Common myeloid progenitor, CD34-positive (primary cell): ENCODE measurements at regions not wholly inside any gene's neighbourhood (a gene's known extent, or its start where the extent isn't known, plus 50 kb on each side); places are given as distances from the start of the nearest gene placed in this dataset.

Experiments
- CTCF ChIA-PET: fragments of 350-600 bp; sonication (Branson Sonifier 250); formaldehyde crosslinking; loops from one replicate; lab custom pipeline; 2021; ENCODE audit warnings: antibody characterized with exemption; lab: Charles Lee
- POLR2A ChIA-PET: fragments of 350-600 bp; sonication (Branson Sonifier 250); formaldehyde crosslinking; loops from one replicate; lab custom pipeline; 2021; ENCODE audit warnings: antibody characterized with exemption; lab: Charles Lee
- DNase-seq, 3 donors: peaks; one replicate each; pipeline versions ENCODE4 v3.0.0 to v3.0.0-alpha.2; 2013
- H3K27ac ChIP-seq, 2 experiments: 1 replicate in 1 of 2; 2 replicates in 1 of 2; pipeline ENCODE4 v1.7.0; 2013; ENCODE audit warnings: inconsistent platforms in 2 of 2, low read length in 2 of 2, mild to moderate bottlenecking in 2 of 2, low read depth in 1 of 2, moderate library complexity in 1 of 2; ENCODE audit not compliant: severe bottlenecking in 2 of 2, insufficient read depth in 1 of 2, poor library complexity in 1 of 2
- H3K27me3 ChIP-seq, 5 experiments: replicated peaks in 2 of 5; 1 replicate in 3 of 5; 2 replicates in 2 of 5; pipeline versions ENCODE4 v1.6.1 to v1.7.0; 2013; ENCODE audit warnings: low read length in 4 of 5, mild to moderate bottlenecking in 2 of 5, moderate library complexity in 2 of 5, inconsistent platforms in 1 of 5; ENCODE audit not compliant: insufficient read depth in 5 of 5, control insufficient read depth in 4 of 5
- H3K36me3 ChIP-seq, 4 experiments: 1 replicate in 2 of 4; 2 replicates in 2 of 4; pipeline versions ENCODE4 v1.6.1 to v1.7.0; 2013; ENCODE audit warnings: low read length in 3 of 4, control low read depth in 1 of 4, mild to moderate bottlenecking in 1 of 4; ENCODE audit not compliant: control insufficient read depth in 4 of 4, insufficient read depth in 4 of 4
- H3K4me1 ChIP-seq, 4 experiments: 1 replicate in 3 of 4; 2 replicates in 1 of 4; pipeline versions ENCODE4 v1.6.1 to v1.7.1; 2013; ENCODE audit warnings: low read length in 3 of 4, mild to moderate bottlenecking in 3 of 4, control low read depth in 1 of 4, inconsistent platforms in 1 of 4, moderate library complexity in 1 of 4; ENCODE audit not compliant: control insufficient read depth in 4 of 4, insufficient read depth in 4 of 4; ENCODE audit errors: control extremely low read depth in 1 of 4
- H3K4me3 ChIP-seq, 7 experiments: 1 replicate in 4 of 7; 2 replicates in 3 of 7; pipeline versions ENCODE4 v1.5.1 to v1.7.0; 2013; ENCODE audit warnings: mild to moderate bottlenecking in 7 of 7, low read length in 6 of 7, moderate library complexity in 6 of 7, inconsistent platforms in 2 of 7, low read depth in 2 of 7, control low read depth in 1 of 7; ENCODE audit not compliant: insufficient read depth in 4 of 7, control insufficient read depth in 1 of 7; ENCODE audit errors: extremely low read depth in 1 of 7
- H3K9me3 ChIP-seq, 5 experiments: 1 replicate in 4 of 5; 2 replicates in 1 of 5; pipeline versions ENCODE4 v1.6.1 to v1.7.1; 2013; ENCODE audit warnings: low read length in 4 of 5, mild to moderate bottlenecking in 2 of 5, inconsistent platforms in 1 of 5, low read depth in 1 of 5, moderate library complexity in 1 of 5; ENCODE audit not compliant: control insufficient read depth in 4 of 5, insufficient read depth in 2 of 5; ENCODE audit errors: control extremely low read depth in 1 of 5
- WGBS: methylation state at CpG from one replicate; pipeline ENCODE4 v1.1.5; 2013; ENCODE audit not compliant: insufficient coverage; 5-methylcytosine and 5-hydroxymethylcytosine counted together

DNA sequence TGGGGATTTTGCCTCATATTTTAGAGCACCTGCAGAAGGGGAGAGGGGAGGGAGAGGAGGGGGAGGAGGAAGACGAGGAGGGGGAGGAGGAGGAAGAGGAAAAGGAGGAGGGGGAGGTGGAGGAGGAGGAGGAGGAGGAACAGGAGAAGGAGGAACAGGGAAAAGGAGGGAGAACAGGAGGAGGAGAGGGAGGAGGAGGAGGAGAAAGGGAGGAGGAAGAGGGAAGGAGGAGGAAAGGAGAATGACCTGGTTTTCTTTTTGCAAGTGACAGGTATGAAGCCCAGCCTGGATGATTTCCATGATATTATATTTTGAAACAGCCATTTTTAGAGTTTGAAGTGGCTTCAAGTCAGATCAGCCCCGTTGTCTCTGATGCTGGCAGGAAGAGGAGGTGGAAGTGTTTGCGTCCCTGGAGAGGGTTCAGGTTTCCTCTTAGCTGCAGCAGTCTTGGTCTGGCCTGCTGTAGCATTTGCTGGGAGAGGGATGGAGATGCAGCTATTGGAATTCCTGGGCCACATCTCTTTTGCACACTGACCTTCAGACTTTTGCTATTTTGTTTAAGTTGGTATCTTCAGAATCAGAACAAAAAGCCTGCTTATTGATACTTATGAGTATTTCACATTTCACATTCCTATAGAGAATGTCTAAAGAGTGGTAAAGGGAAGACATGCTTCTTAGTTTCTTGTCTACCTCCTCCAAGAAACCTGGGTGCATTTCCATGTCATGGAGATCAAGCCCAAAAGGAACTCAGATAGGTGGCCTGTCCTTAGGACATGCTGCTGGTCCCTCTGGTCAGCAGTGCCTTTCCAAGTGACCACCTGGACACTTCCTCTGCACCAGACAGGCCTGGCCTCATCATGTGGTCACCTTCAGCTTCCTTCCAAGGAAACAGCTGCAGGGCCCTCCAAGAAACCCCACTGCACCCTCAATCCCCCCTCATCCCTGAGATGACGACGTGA is 54.3 kb upstream of the IYD start:
- no peak for DNase-seq
- Histone ChIP-seq H3K27me3 (peaks cover 0 to 3% (median 0%) of the 10 kb centered on the region in 5 experiments), H3K9me3 (peaks cover 0 to 12% (median 0%) of the 10 kb centered on the region in 5 experiments), H3K4me1 (no peaks in the 10 kb centered on the region), H3K4me3 (no peak overlapping the region), H3K36me3 (no peaks in the 10 kb centered on the region), H3K27ac (no peak overlapping the region)
- ChIA-PET POLR2A (no interaction called here), CTCF (no interaction called here)
- 63% methylated on average over 4 of the region's 5 CpGs for WGBS

DNA sequence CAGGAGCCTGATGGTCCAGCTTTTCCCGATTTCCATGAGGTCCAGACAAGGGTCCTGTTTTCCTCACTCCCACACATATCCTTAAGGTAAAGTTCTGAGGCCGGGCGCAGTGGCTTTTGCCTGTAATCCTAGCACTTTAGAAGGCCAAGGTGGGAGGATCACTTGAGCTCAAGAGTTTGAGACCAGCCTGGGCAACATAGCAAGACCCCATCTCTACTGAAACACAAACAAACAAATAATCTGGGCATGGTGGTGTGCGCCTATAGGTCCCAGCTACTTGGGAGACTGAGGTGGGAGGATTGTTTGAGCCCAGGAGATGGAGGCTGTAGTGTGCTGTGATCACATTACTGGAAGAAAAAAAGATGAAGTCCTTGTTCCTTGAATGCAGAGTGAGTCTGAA is 53.2 kb upstream of the IYD start:
- no peak overlapping the region for H3K4me3 ChIP-seq
- peaks cover 0 to 12% (median 0%) of the 10 kb centered on the region in 5 experiments for H3K9me3 ChIP-seq
- peaks cover 0 to 3% (median 0%) of the 10 kb centered on the region in 5 experiments for H3K27me3 ChIP-seq
- H3K36me3 ChIP-seq, result no peaks in the 10 kb centered on the region
- no peak overlapping the region for H3K27ac ChIP-seq
- ChIA-PET CTCF (interaction anchor here (1.1 kb wide), 1 partner anchor 245 kb away, joined by 3 read pairs; no protein-coding TSS in a partner anchor), POLR2A (no interaction called here)
- 100% methylated on average over 2 of the region's 4 CpGs for WGBS
- no peak for DNase-seq
- no peaks in the 10 kb centered on the region for H3K4me1 ChIP-seq

DNA sequence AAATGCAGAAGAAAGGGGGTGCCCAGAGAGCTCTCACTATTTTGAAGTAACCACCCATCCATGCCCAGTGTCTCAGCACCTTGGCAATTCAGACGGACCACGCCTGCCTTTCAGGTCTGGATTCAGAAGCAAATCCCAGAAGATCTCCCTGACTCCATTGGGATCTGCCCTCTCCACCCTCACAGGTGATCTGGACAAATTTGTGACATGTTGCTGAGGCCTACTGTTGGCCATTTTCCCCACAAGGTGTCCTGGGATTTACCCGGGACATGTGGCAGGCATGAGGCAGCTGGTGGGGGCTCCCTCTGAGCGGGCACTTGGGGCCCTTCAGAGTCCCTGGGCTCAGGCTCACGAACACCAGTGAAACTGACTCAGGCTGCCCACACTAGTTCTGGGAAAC is 51.9 kb upstream of the IYD start:
- ChIA-PET POLR2A (no interaction called here), CTCF (no interaction called here)
- no peaks in the 10 kb centered on the region for H3K4me1 ChIP-seq
- no peak overlapping the region for H3K4me3 ChIP-seq
- WGBS, result 100% methylated on average over 5 of the region's 5 CpGs
- DNase-seq, result no peak
- no peaks in the 10 kb centered on the region for H3K36me3 ChIP-seq
- no peak overlapping the region for H3K27ac ChIP-seq
- H3K27me3 ChIP-seq, result peaks cover 0 to 3% (median 0%) of the 10 kb centered on the region in 5 experiments
- peaks cover 0 to 12% (median 0%) of the 10 kb centered on the region in 5 experiments for H3K9me3 ChIP-seq
